ENCODE measurements at regions not wholly inside any gene's neighbourhood (a gene's known extent, or its start where the extent isn't known, plus 50 kb on each side); places are given as distances from the start of the nearest gene placed in this dataset.

GRCh38 chr10:63896992-63897391, 375.8 kb downstream of the REEP3 start:
- Mint-ChIP-seq H3K36me3 (no peaks in the 10 kb centered on the region), H3K27ac (no peak overlapping the region), H3K9me3 (no peaks in the 10 kb centered on the region)
- ATAC-seq (no peak), DNase-seq (ENCODE audit: low spot score in 2 of 2) (no peak)

DNA sequence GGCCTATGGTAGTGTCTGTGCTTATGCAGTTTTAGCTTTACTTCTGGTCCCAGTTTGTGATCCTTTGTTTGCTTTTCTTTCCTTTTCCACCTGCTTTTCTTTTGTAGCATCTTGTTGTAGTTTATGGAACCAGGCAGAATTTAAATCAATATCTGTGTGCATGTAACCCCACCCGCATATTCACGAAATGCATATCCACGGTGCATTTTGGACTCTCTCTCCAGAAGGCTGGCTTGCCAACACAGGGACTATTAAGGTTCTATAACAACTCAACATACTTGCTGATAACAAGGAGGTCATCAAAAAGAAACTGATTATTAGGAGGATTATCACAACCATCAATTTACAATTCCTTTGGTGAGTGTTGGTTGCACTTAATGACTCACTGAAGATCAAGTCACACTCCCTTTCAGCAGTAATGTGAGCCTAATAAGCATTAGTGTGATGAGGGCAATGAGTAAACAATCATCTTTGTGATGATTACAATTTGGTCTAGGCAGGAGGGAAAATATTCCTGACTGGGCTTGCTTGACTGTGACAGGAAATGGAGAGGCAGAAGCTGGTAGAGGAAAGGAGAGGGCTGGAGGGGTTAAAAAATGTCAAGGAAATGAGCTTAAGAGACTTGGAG, 378.6 kb downstream of the REEP3 start:
- Mint-ChIP-seq H3K27ac (no peak overlapping the region), H3K36me3 (no peaks in the 10 kb centered on the region), H3K9me3 (no peaks in the 10 kb centered on the region)
- DNase-seq (ENCODE audit: low spot score in 2 of 2) (no peak), ATAC-seq (no peak)

DNA sequence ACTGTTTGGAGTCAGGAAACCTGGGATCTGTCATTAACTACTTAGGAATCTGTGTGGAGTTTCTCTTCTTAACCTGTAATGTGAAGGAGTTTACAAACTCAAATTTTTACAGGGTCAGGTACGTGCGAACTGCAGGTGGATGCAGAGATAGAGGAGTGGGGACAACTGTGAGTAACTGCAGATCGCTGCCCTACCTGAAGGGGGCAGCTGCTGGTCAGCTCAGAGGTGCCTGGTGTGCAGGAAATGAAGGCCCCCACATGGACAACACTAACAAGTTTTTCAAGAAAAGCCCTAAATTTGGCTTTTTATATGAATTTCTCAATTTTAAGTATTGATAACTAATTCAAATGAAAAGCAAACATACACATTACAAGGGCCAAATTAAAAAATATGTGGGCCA, 380.0 kb downstream of the REEP3 start:
- H3K27ac Mint-ChIP-seq = no peak overlapping the region
- no peaks in the 10 kb centered on the region for H3K36me3 Mint-ChIP-seq
- no peaks in the 10 kb centered on the region for H3K9me3 Mint-ChIP-seq
- ATAC-seq = no peak
- DNase-seq (ENCODE audit: low spot score in 2 of 2) = no peak

- Mint-ChIP-seq H3K36me3 (no peaks in the 10 kb centered on the region), H3K27ac (no peak overlapping the region), H3K9me3 (no peaks in the 10 kb centered on the region)
- no peak for DNase-seq (ENCODE audit: low spot score in 2 of 2)
- ATAC-seq = no peak
Observed at GRCh38 chr10:63901881-63902280, 380.7 kb downstream of the REEP3 start.

DNA sequence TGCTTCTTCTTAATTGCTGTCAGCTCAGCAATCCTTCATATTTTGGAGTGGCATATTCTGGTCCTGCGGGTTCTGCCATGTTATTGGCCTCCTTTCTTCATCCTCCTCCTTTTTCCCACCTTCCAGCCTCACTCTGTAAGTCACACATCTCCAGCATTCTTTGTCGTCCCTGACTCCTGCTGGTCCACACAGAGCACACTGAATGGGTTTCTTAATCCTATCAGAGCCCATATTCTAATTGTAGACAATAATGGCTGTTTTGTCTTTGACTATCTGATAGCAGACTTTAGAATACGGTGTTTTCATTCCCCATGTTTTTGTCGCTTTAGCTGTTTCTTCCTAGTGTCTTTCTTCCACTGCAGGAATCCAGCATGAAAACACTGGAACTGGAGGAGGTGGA, 389.6 kb downstream of the REEP3 start:
- DNase-seq (ENCODE audit: low spot score in 2 of 2) (no peak), ATAC-seq (no peak)
- Mint-ChIP-seq H3K36me3 (no peaks in the 10 kb centered on the region), H3K9me3 (no peaks in the 10 kb centered on the region), H3K27ac (no peak overlapping the region)

DNA sequence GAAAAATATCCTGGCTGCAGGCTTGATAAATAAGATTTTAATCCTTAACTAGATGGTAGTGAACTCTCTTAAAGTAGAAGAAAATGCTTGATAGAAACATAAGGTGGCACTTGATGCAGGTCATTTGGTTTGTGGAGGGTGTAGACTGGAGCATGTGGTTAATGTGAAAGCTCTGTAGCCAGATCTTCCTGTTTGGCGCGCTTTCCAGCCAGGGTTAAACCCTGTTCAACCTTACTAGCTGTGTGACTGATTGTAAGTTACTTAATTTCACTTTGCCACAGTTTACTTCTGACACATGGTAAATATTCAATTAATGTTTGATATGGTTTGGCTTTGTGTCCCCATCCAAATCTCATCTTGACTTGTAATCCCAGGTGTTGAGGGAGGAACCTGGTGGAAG, 394.0 kb downstream of the REEP3 start:
- Mint-ChIP-seq H3K36me3 (no peaks in the 10 kb centered on the region), H3K27ac (no peak overlapping the region), H3K9me3 (no peaks in the 10 kb centered on the region)
- no peak for DNase-seq (ENCODE audit: low spot score in 2 of 2)
- no peak for ATAC-seq

DNA sequence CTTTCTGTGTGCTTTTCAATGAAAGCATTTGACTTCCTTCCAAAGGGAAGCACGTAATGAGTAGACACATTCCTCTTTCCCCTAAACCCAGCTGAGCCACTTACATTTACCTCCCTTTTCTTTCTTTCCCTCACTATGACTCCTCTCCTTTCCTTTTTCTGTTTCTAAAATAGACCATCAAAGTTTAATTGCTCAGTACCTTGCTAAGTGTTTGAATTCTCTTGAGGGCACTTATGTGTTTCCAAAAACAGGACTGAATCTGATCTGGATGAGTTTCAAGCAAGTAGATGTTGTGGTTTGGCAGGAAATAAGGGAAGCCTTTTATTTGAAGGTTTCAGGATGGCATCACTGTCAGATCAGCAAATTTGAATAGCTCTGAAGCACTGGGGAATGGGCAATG, 396.2 kb downstream of the REEP3 start:
- H3K27ac Mint-ChIP-seq = no peak overlapping the region
- DNase-seq (ENCODE audit: low spot score in 2 of 2) (no peak), ATAC-seq (no peak)
- H3K9me3 Mint-ChIP-seq = no peaks in the 10 kb centered on the region
- H3K36me3 Mint-ChIP-seq = no peaks in the 10 kb centered on the region

DNA sequence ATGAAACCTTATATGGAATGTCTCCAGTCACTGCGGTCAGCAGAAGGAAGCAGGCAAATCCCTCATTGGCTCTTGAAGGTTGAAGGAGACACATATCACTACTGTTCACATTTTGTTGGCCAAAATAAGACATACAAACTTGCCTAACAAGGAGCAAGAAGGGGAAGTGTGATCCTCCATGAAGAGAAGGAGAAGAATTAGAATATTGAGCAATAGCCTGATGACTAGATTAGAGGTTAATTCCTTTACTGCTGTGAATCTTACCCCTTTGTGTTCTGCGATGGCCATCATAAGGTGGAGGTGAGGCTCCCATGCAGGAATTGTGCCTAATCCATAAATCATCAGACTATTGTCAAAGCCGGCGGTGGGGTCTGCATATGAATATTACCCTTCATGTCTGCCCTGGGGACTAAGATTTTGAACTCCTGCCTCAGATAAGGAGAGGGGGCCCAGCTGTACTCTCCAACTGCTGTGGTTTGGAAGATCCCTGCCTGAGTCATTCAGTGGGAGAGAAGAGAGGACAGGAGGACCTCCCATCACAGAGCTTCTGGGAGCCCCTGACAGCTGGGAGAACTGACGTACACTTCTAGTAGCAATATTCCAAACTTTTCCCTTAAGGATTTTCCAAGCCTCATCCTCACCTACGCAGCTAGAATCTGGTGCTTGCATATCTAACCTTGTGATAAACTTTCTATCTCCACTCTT, 398.5 kb downstream of the REEP3 start:
- H3K36me3 Mint-ChIP-seq = no peaks in the 10 kb centered on the region
- DNase-seq (ENCODE audit: low spot score in 2 of 2) (no peak), ATAC-seq (no peak)
- H3K9me3 Mint-ChIP-seq = no peaks in the 10 kb centered on the region
- no peak overlapping the region for H3K27ac Mint-ChIP-seq

DNA sequence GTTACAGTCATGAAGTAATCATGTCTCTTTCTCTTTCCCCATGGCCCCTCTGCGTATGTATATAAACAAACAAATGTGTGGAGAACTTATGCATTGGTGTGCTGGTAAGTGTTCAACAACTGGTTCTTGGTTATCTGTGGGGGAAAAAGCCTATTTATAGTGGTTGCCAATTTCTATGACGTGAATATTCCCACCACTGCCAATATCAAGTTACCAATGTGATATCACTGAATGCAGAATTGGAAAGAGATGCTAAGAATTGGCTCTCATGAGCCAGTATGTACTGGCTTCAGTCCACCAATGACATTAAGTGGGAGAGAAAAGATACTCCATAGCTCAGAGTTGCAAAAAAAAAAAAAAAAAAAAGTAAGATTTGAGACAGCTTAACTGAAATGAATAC, 399.7 kb downstream of the REEP3 start:
- no peaks in the 10 kb centered on the region for H3K36me3 Mint-ChIP-seq
- no peak for ATAC-seq
- no peak for DNase-seq (ENCODE audit: low spot score in 2 of 2)
- no peak overlapping the region for H3K27ac Mint-ChIP-seq
- no peaks in the 10 kb centered on the region for H3K9me3 Mint-ChIP-seq

- no peak for ATAC-seq
- DNase-seq (ENCODE audit: low spot score in 2 of 2) = no peak
- Mint-ChIP-seq H3K9me3 (no peaks in the 10 kb centered on the region), H3K27ac (no peak overlapping the region), H3K36me3 (no peaks in the 10 kb centered on the region)
Observed at GRCh38 chr10:63921908-63922467, 400.8 kb downstream of the REEP3 start.

DNA sequence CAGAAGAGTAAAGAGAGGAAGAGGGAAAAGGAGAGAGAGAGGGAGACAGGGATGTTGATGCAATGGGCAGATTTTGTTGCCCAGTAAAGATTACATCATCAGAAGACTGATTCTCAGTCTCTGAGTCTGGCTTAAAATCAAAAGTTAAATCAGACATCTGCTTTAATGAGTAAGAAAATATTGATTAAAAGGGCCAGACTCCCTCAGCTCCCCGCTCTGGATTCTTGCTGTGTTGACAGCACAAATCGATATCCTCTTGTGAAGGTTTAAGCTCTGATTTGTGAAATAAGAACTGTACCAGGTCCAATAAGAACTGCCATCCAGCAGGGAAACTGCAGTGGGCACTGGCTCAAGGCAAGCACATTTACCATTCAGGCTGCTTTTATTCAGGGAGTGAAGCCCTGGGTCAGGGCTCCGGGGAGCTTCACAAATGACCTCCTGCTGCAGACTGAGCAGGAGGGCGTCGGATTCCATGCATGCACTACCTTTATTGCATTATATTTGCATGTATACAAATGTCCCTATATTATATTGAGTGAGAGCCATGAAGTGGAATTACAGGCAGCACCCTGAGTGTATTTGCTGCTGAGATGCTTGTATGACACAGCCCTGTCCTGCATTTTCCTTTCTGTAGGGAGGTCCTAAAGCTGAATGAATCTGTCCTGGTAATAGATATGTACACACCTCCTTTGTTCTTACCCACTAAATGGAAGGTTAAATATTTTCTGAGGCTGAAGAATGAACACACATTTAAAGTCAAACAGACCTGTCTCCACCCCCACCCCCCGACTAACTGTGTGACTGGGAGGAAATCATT, 401.5 kb downstream of the REEP3 start:
- ATAC-seq = no peak
- Mint-ChIP-seq H3K36me3 (no peaks in the 10 kb centered on the region), H3K27ac (no peak overlapping the region), H3K9me3 (no peaks in the 10 kb centered on the region)
- DNase-seq (ENCODE audit: low spot score in 2 of 2) = no peak

DNA sequence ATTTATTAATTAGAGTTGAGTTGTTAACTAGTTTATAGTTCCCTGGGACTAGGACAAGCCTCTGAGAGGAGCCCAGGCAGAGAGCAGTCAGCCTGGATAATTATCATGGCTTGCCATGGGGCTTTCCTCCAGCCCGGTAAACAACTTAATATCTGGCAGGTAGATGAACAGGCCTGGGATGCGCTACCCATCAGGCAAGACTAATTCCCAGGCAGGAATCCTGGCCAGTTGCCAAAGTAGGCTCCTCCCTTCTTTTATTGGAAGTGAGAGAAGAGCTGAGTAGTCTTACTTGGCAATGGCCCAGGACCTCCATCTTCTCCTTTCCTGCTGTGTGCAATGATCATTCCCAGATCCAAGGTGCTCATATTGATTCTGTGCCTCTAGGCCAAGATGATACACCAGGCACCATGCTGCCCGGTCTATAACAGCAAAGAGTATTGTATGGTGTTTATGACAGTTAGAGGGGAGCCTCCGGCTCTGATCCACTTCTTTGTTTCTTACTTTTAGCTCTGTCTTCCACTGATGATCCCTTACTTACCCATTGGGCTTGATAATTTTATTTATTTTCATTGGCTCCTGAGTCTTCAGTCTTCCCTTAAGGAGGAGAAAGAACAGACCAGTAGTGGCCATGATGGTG, 408.7 kb downstream of the REEP3 start:
- ATAC-seq (no peak), DNase-seq (ENCODE audit: low spot score in 2 of 2) (no peak)
- Mint-ChIP-seq H3K27ac (no peak overlapping the region), H3K9me3 (no peaks in the 10 kb centered on the region), H3K36me3 (no peaks in the 10 kb centered on the region)

GRCh38 chr10:63930584-63930983, 409.4 kb downstream of the REEP3 start:
- Mint-ChIP-seq H3K36me3 (no peaks in the 10 kb centered on the region), H3K9me3 (no peaks in the 10 kb centered on the region), H3K27ac (no peak overlapping the region)
- DNase-seq (ENCODE audit: low spot score in 2 of 2) (no peak), ATAC-seq (no peak)

GRCh38 chr10:63935705-63936104, 414.5 kb downstream of the REEP3 start:
- H3K9me3 Mint-ChIP-seq = no peaks in the 10 kb centered on the region
- H3K27ac Mint-ChIP-seq = no peak overlapping the region
- ATAC-seq = no peak
- no peaks in the 10 kb centered on the region for H3K36me3 Mint-ChIP-seq
- DNase-seq (ENCODE audit: low spot score in 2 of 2) = no peak

- no peak for DNase-seq (ENCODE audit: low spot score in 2 of 2)
- H3K9me3 Mint-ChIP-seq = no peaks in the 10 kb centered on the region
- no peak overlapping the region for H3K27ac Mint-ChIP-seq
- ATAC-seq = no peak
- no peaks in the 10 kb centered on the region for H3K36me3 Mint-ChIP-seq
Observed at GRCh38 chr10:63940277-63940922, 419.2 kb downstream of the REEP3 start.

GRCh38 chr10:63964406-63964805, 443.2 kb downstream of the REEP3 start:
- Mint-ChIP-seq H3K27ac (no peak overlapping the region), H3K9me3 (peaks cover 0 to 5% of the 10 kb centered on the region in 2 donors), H3K36me3 (no peaks in the 10 kb centered on the region)
- no peak for DNase-seq (ENCODE audit: low spot score in 2 of 2)
- no peak for ATAC-seq

DNA sequence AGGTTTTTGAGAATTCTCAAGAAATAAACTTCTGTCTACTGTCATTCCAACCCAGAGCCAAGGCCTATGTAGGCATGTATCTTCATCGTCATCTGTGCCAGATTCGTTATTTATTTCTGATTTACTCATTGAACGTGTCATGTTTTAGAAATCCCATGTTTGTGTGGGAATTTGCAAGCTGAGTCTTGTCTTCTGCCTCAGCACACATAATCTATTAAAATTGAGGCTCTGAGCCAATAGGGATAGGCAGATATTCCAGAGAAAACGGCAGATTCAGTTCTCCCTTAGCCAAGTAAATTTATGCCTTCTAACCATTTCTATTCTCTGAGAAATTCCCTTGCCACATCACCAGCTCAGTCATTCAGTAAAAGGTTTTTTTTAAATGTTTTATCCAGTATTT, 444.6 kb downstream of the REEP3 start:
- ATAC-seq = no peak
- no peak overlapping the region for H3K27ac Mint-ChIP-seq

More for the DNA sequence above, 444.6 kb downstream of the REEP3 start:
- DNase-seq (ENCODE audit: low spot score in 2 of 2) = no peak
- peaks cover 5 to 12% of the 10 kb centered on the region in 2 donors for H3K9me3 Mint-ChIP-seq
- H3K36me3 Mint-ChIP-seq = no peaks in the 10 kb centered on the region
